ENCODE measurements at regions not wholly inside any gene's neighbourhood (a gene's known extent, or its start where the extent isn't known, plus 50 kb on each side); places are given as distances from the start of the nearest gene placed in this dataset.
A peak's percentile ranks its signal among the peaks of the same experiment; 100 is the strongest.

GRCh38 chr5:125549322-125549911 lies 803.0 kb upstream of the ZNF608 start:
- Histone ChIP-seq H3K27me3 (no peaks in the 10 kb centered on the region), H3K4me3 (no peak overlapping the region), H3K9me3 (no peaks in the 10 kb centered on the region), H3K4me1 (peaks cover 0 to 16% (median 5%) of the 10 kb centered on the region in 4 donors), H3K27ac (peak overlapping the region in 1 of 4 donors; percentile 15), H3K36me3 (no peaks in the 10 kb centered on the region)
- WGBS, 2 donors = 9 to 20% methylated on average over 2 of the region's 2 CpGs
- TF ChIP-seq EP300 (IDR thresholded peaks at IDR 0.05) (no peak), POLR2A (IDR thresholded peaks at IDR 0.05) (no peak), CTCF (IDR thresholded peaks at IDR 0.05) (no peak)
- DNase-seq (ENCODE audit: low spot score in 2 of 2) = peak in 1 of 2 donors; percentile 16

- no peaks in the 10 kb centered on the region for H3K36me3 ChIP-seq
- H3K4me3 ChIP-seq = no peak overlapping the region
- peaks cover 0 to 16% (median 5%) of the 10 kb centered on the region in 4 donors for H3K4me1 ChIP-seq
- H3K27me3 ChIP-seq = no peaks in the 10 kb centered on the region
- TF ChIP-seq CTCF (IDR thresholded peaks at IDR 0.05) = no peak
- TF ChIP-seq EP300 (IDR thresholded peaks at IDR 0.05) = no peak
- no peak for TF ChIP-seq POLR2A (IDR thresholded peaks at IDR 0.05)
- no peaks in the 10 kb centered on the region for H3K9me3 ChIP-seq
- no peak for DNase-seq (ENCODE audit: low spot score in 2 of 2)
- H3K27ac ChIP-seq = no peak overlapping the region
- 6 to 14% methylated on average over 2 of the region's 2 CpGs for WGBS, 2 donors
Measured at GRCh38 chr5:125550274-125550673, 803.8 kb upstream of the ZNF608 start.

- H3K9me3 ChIP-seq = no peaks in the 10 kb centered on the region
- H3K4me1 ChIP-seq = peaks cover 0 to 16% (median 5%) of the 10 kb centered on the region in 4 donors
- H3K4me3 ChIP-seq = no peak overlapping the region
- no peak for TF ChIP-seq POLR2A (IDR thresholded peaks at IDR 0.05)
- TF ChIP-seq EP300 (IDR thresholded peaks at IDR 0.05) = no peak
- no peak for TF ChIP-seq CTCF (IDR thresholded peaks at IDR 0.05)
- H3K27ac ChIP-seq = no peak overlapping the region
- no peaks in the 10 kb centered on the region for H3K36me3 ChIP-seq
- no peaks in the 10 kb centered on the region for H3K27me3 ChIP-seq
- DNase-seq (ENCODE audit: low spot score in 2 of 2) = no peak
Measured at GRCh38 chr5:125551246-125551645, 804.8 kb upstream of the ZNF608 start.

GRCh38 chr5:125551797-125552196 lies 805.4 kb upstream of the ZNF608 start:
- DNase-seq (ENCODE audit: low spot score in 2 of 2) = no peak
- TF ChIP-seq EP300 (IDR thresholded peaks at IDR 0.05) = no peak
- TF ChIP-seq POLR2A (IDR thresholded peaks at IDR 0.05) = no peak
- TF ChIP-seq CTCF (IDR thresholded peaks at IDR 0.05) = no peak
- Histone ChIP-seq H3K27me3 (no peaks in the 10 kb centered on the region), H3K9me3 (no peaks in the 10 kb centered on the region), H3K36me3 (no peaks in the 10 kb centered on the region), H3K27ac (no peak overlapping the region), H3K4me1 (peaks cover 0 to 16% (median 5%) of the 10 kb centered on the region in 4 donors), H3K4me3 (no peak overlapping the region)
- 90 to 92% methylated on average over 4 of the region's 4 CpGs for WGBS, 2 donors

- no peak for TF ChIP-seq POLR2A (IDR thresholded peaks at IDR 0.05)
- TF ChIP-seq EP300 (IDR thresholded peaks at IDR 0.05) = no peak
- no peak for TF ChIP-seq CTCF (IDR thresholded peaks at IDR 0.05)
- DNase-seq (ENCODE audit: low spot score in 2 of 2) = no peak
Measured at GRCh38 chr5:125552486-125552885, 806.0 kb upstream of the ZNF608 start.

More at GRCh38 chr5:125552486-125552885, 806.0 kb upstream of the ZNF608 start:
- Histone ChIP-seq H3K4me3 (no peak overlapping the region), H3K27ac (peak overlapping the region in 1 of 4 donors; percentile 47), H3K27me3 (no peaks in the 10 kb centered on the region), H3K36me3 (no peaks in the 10 kb centered on the region), H3K4me1 (peaks cover 0 to 16% (median 5%) of the 10 kb centered on the region in 4 donors), H3K9me3 (no peaks in the 10 kb centered on the region)
- 60 to 77% methylated on average over 1 of the region's 1 CpG for WGBS, 2 donors

Data from tibial nerve (tissue), 4 donors.